ENCODE measurements at regions not wholly inside any gene's neighbourhood (a gene's known extent, or its start where the extent isn't known, plus 50 kb on each side); places are given as distances from the start of the nearest gene placed in this dataset.

DNA sequence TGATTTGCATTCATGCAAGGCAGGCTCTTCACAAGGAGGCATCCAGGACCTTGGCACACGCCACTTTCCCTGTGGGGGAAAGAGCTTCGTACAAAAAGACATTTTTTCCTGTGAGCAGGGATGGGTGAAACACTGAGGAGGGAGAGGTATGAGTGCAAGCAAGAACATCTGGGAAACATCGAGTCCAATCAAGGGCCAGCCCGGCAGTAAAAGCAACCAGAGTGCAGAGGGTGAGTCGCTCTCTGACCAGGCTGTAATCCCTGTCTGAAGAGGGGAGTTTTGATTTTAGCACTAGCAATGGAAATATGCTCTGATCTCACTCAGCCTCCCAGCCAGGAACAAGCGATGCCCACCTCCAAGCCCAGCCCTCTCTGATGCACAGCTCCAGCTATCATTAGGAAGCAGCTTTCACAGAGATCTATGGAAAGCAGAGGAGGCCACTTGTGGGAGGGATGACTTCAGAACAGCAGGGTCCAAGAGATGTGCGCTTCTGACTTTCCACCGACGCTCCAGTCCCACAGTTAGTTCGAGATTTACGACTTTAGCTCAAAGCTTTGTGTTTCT, 211.0 kb upstream of the ADAMTS16 start:
- TF ChIP-seq POLR2A (IDR thresholded peaks at IDR 0.05), result no peak
- TF ChIP-seq, protein P1, sequence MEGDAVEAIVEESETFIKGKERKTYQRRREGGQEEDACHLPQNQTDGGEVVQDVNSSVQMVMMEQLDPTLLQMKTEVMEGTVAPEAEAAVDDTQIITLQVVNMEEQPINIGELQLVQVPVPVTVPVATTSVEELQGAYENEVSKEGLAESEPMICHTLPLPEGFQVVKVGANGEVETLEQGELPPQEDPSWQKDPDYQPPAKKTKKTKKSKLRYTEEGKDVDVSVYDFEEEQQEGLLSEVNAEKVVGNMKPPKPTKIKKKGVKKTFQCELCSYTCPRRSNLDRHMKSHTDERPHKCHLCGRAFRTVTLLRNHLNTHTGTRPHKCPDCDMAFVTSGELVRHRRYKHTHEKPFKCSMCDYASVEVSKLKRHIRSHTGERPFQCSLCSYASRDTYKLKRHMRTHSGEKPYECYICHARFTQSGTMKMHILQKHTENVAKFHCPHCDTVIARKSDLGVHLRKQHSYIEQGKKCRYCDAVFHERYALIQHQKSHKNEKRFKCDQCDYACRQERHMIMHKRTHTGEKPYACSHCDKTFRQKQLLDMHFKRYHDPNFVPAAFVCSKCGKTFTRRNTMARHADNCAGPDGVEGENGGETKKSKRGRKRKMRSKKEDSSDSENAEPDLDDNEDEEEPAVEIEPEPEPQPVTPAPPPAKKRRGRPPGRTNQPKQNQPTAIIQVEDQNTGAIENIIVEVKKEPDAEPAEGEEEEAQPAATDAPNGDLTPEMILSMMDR (IDR thresholded peaks at IDR 0.05), result no peak
- intact Hi-C loops (cut with DNase I), result no loop called here
- no peaks in the 10 kb centered on the region for H3K27me3 ChIP-seq
- H3K36me3 ChIP-seq, result no peaks in the 10 kb centered on the region
- 66 to 75% methylated on average over 10 to 11 of the region's 11 CpGs for WGBS, 2 donors
- no peaks in the 10 kb centered on the region for H3K9me3 ChIP-seq
- H3K4me1 ChIP-seq, result no peaks in the 10 kb centered on the region
- no peak overlapping the region for H3K27ac ChIP-seq
- DNase-seq, result no peak
- no peak overlapping the region for H3K4me3 ChIP-seq

DNA sequence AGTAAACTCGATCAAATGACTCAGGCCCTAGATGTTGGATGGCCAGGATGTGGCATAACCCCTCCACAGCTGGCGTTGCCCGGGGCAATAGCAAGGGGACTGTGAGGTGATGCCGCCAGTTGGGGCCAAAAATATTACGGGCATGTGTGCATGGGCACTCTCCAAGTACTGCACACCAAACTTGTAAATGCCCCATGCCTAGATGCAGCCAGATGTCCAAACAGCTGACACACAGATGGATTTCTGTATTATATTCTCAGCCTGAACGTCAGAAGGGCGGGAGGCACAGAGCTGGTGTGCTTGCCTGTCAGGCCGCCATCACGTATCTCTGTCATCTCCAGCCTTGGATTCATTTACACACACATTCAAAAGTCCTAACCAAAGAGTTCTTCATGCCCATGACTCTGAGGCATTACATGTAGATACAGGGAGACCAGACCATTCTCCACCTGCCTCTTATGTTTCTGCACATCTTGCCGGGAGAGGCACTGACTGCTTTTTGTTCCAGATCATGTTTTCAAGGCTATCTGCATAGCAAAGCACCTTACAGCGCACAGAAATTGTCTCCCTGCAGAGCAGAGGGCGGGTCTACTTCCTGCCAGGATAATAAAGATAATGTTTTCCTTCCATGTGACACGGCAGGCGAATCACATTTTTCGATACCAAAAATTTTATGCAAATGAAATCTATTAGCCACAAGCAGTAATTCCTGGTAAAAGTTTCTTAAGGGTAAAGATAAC, 200.9 kb upstream of the ADAMTS16 start:
- Histone ChIP-seq H3K27me3 (no peaks in the 10 kb centered on the region), H3K27ac (no peak overlapping the region), H3K4me3 (no peak overlapping the region), H3K36me3 (no peaks in the 10 kb centered on the region), H3K4me1 (no peaks in the 10 kb centered on the region), H3K9me3 (no peaks in the 10 kb centered on the region)
- no peak for DNase-seq
- 69 to 71% methylated on average over 15 of the region's 15 CpGs for WGBS, 2 donors
- TF ChIP-seq POLR2A (IDR thresholded peaks at IDR 0.05), result no peak
- TF ChIP-seq, protein P1 (IDR thresholded peaks at IDR 0.05), result no peak
- intact Hi-C loops (cut with DNase I), result no loop called here

DNA sequence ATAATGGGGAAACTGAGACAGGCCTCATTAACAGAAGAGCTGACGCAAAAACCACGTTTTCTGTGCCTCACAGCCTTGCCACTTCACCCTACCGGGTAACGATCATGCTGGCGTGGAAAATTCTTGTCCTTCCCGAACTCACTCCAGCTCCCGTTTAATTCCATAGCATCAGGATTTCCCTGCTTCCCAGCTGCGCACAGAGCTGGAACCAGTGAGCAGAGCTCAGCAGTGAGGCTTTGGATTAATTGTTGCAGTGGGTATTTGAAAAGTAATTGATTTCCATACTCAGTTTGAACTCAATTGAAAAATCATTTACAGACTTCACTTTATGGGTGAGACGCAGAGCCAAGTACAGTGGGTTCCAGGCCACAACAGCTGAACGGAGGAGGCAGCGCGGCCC, 199.0 kb upstream of the ADAMTS16 start:
- Histone ChIP-seq H3K4me1 (no peaks in the 10 kb centered on the region), H3K9me3 (no peaks in the 10 kb centered on the region), H3K27me3 (no peaks in the 10 kb centered on the region), H3K4me3 (no peak overlapping the region), H3K36me3 (no peaks in the 10 kb centered on the region), H3K27ac (no peak overlapping the region)
- WGBS, 2 donors, result 82 to 87% methylated on average over 11 to 12 of the region's 12 CpGs
- TF ChIP-seq, protein P1 (IDR thresholded peaks at IDR 0.05), result no peak
- no peak for TF ChIP-seq POLR2A (IDR thresholded peaks at IDR 0.05)
- intact Hi-C loops (cut with DNase I), result no loop called here
- no peak for DNase-seq

DNA sequence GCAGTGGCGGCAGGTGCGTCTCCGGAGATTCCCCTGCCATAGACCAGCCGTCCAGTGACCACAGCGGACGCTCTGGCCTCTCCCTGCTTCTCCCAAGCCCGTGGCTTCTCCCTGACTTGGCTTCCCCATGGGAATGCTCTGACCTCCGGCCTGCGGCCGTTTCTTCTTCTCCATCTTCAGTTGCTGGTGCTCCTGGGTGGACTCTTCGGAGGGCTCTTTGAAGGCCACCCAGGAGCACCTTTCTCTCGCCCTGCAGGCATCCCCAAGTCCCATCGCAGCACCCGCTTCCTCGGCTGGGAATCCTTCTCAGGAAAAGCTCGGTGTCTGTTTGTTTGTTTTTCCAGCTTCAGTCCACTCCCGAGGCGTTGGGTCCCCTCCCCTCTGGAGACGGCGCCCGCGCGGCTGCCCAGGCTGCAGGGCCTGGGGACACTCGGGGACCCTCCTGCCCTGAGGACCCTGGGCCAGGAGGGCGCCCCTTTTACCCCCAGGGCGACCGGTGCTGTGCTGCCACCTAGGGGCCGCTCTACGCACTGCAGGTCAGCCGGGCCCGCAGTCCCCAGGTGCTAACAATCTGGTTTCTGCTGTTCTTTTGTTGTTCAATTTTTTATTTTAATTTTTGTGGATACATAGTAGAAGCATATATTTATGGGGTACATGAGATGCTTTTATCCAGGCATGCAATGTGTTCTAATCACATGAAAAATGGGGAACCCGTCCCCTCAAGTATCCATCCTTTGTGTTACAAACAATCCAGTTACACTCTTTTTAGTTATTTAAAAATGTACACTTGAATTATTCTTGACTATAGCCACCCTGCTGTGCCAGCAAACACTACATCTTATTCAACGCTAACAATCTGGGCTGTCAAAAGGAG, 197.9 kb upstream of the ADAMTS16 start:
- TF ChIP-seq POLR2A (IDR thresholded peaks at IDR 0.05), result no peak
- TF ChIP-seq, protein P1 (IDR thresholded peaks at IDR 0.05), result peak; percentile 16 to 70 (median 59)
- no peaks in the 10 kb centered on the region for H3K9me3 ChIP-seq
- H3K27me3 ChIP-seq, result no peaks in the 10 kb centered on the region
- no peaks in the 10 kb centered on the region for H3K4me1 ChIP-seq
- WGBS, 2 donors, result 34 to 39% methylated on average over 15 to 19 of the region's 33 CpGs
- H3K36me3 ChIP-seq, result no peaks in the 10 kb centered on the region
- H3K27ac ChIP-seq, result no peak overlapping the region
- no peak overlapping the region for H3K4me3 ChIP-seq
- intact Hi-C loops (cut with DNase I), result no loop called here
- DNase-seq, result no peak

DNA sequence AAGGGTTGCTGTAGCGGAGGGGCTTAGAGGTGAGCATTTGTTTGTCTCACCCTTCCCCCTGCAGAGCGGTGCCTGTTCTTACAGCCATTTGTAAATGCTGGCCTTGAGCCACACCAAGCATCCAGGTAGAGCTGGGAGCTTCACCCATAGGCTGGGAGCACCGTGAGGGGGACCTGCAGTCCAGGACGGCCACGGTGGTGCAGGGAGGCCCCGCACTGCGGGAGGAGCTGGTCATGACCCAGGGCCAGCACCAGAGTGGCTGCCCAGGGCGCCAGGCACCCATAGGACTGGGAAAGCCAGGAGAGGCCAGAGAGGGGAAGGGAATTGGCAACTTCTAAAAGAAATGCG, 197.3 kb upstream of the ADAMTS16 start:
- intact Hi-C loops (cut with DNase I), result no loop called here
- Histone ChIP-seq H3K27ac (no peak overlapping the region), H3K9me3 (no peaks in the 10 kb centered on the region), H3K4me1 (no peaks in the 10 kb centered on the region), H3K36me3 (no peaks in the 10 kb centered on the region), H3K4me3 (no peak overlapping the region), H3K27me3 (no peaks in the 10 kb centered on the region)
- no peak for DNase-seq
- WGBS, 2 donors, result 67 to 77% methylated on average over 7 to 8 of the region's 9 CpGs
- TF ChIP-seq, protein P1 (IDR thresholded peaks at IDR 0.05), result no peak
- no peak for TF ChIP-seq POLR2A (IDR thresholded peaks at IDR 0.05)

Measured in esophagus squamous epithelium (tissue), 5 donors.